ENCODE measurements at regions not wholly inside any gene's neighbourhood (a gene's known extent, or its start where the extent isn't known, plus 50 kb on each side); places are given as distances from the start of the nearest gene placed in this dataset.
"Not testable (repeated sequence)": the region's sequence is repeated elsewhere in the genome, so short reads cannot be mapped to it uniquely, and the experiment has no call there.

- no peak for TF ChIP-seq CTCF (IDR thresholded peaks at IDR 0.05; ENCODE audit: low read depth, low read length)
- DNase-seq (ENCODE audit: low read depth, low spot score) = no peak
- in situ Hi-C loops (cut with HindIII; ENCODE audit: low sequenced_read_pairs) = no loop called here
- H3K4me3 ChIP-seq (ENCODE audit: low read depth, low read length) = no peak overlapping the region
Measured at GRCh38 chrX:121571333-121571732, 523.9 kb downstream of the GLUD2 start.

- H3K4me3 ChIP-seq (ENCODE audit: low read depth, low read length); DNase-seq (ENCODE audit: low read depth, low spot score); in situ Hi-C loops (cut with HindIII; ENCODE audit: low sequenced_read_pairs): not testable (repeated sequence)
Measured at GRCh38 chrX:121574384-121574783, 527.0 kb downstream of the GLUD2 start.

- in situ Hi-C loops (cut with HindIII; ENCODE audit: low sequenced_read_pairs) = no loop called here
- peak; percentile 19 for TF ChIP-seq CTCF (IDR thresholded peaks at IDR 0.05; ENCODE audit: low read depth, low read length)
- no peak overlapping the region for H3K4me3 ChIP-seq (ENCODE audit: low read depth, low read length)
- DNase-seq (ENCODE audit: low read depth, low spot score) = peak; percentile 2
Measured at GRCh38 chrX:121579016-121579760, 531.8 kb downstream of the GLUD2 start.

- no peak overlapping the region for H3K4me3 ChIP-seq (ENCODE audit: low read depth, low read length)
- in situ Hi-C loops (cut with HindIII; ENCODE audit: low sequenced_read_pairs) = no loop called here
- TF ChIP-seq CTCF (IDR thresholded peaks at IDR 0.05; ENCODE audit: low read depth, low read length) = no peak
- no peak for DNase-seq (ENCODE audit: low read depth, low spot score)
Measured at GRCh38 chrX:121581885-121582284, 534.5 kb downstream of the GLUD2 start.

GRCh38 chrX:121585626-121586025 is 538.2 kb downstream of the GLUD2 start:
- H3K4me3 ChIP-seq (ENCODE audit: low read depth, low read length) = no peak overlapping the region
- in situ Hi-C loops (cut with HindIII; ENCODE audit: low sequenced_read_pairs) = no loop called here
- DNase-seq (ENCODE audit: low read depth, low spot score) = no peak
- TF ChIP-seq CTCF (IDR thresholded peaks at IDR 0.05; ENCODE audit: low read depth, low read length) = no peak

GRCh38 chrX:121592884-121593283 is 545.5 kb downstream of the GLUD2 start:
- TF ChIP-seq CTCF (IDR thresholded peaks at IDR 0.05; ENCODE audit: low read depth, low read length) = no peak
- no peak for DNase-seq (ENCODE audit: low read depth, low spot score)
- in situ Hi-C loops (cut with HindIII; ENCODE audit: low sequenced_read_pairs) = no loop called here
- no peak overlapping the region for H3K4me3 ChIP-seq (ENCODE audit: low read depth, low read length)

- DNase-seq (ENCODE audit: low read depth, low spot score) = no peak
- in situ Hi-C loops (cut with HindIII; ENCODE audit: low sequenced_read_pairs) = no loop called here
- no peak overlapping the region for H3K4me3 ChIP-seq (ENCODE audit: low read depth, low read length)
- TF ChIP-seq CTCF (IDR thresholded peaks at IDR 0.05; ENCODE audit: low read depth, low read length) = no peak
Measured at GRCh38 chrX:121598356-121598755, 550.9 kb downstream of the GLUD2 start.
